Right forelimb (tissue), 1 donor: ENCODE measurements at regions not wholly inside any gene's neighbourhood (a gene's known extent, or its start where the extent isn't known, plus 50 kb on each side); places are given as distances from the start of the nearest gene placed in this dataset.
"Not testable (repeated sequence)": the region's sequence is repeated elsewhere in the genome, so short reads cannot be mapped to it uniquely, and the experiment has no call there.

Experiments used
- DNase-seq: peaks from one replicate; pipeline ENCODE4 v3.0.0-alpha.2; 2018

DNA sequence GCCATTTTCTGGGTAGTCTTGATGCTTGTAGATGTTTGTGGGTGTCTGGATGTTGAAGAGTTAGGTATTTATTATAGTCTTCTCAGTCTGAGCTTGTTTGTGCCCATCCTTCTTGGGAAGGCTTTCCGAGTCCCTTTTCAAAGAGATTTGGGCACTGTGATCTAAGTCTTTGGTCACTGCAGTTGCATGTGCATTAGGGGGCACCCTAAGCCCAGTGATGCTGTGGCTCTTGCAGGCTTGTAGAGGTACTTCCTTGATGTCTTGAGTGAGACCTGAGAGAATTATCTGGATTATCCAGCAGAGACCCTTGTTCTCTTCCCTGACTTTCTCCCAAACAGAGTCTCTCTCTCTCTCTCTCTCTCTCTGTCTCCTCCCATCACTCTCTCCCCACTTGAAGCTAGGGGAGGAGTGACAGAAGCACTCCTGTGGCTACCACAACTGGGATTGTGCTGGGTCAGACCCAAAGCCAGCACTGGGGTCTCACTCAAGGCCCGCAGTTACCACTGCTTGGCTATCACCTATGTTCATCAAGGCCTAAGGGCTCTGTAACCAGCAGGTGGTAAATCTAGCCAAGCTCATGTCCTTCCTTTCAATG is 68.5 kb downstream of the TMCO5A start:
- no peak for DNase-seq

DNA sequence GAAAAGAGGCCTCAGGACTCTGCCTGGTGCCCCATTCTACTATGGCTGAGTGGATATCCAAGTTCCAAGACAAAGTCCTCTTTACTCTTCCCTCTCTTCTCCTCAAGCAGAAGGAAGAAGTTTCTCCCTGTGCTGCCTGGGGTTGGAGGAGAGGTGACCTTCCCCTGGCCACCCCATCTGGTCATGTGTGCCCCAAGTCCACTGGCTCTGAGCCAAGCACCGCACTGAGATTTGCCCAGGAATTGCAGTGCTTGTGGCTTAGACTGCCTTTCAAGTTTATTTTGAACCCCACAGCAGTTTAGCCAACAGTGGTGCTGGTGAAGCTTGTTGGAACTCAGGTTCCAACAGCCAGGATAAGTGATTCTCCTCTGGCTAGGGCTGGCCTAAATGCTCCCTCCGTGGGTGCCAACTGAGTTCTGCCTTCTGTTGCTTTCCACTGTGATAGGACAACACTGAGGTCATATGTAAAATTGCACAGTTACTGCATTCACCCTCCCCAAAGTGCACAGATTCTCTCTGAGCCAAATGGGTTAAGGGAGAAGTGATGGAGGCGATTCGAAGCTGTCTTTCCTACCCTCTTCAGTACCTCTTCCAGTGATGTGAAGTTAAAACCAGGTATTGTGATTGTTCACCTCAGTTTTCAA is 69.9 kb downstream of the TMCO5A start:
- no peak for DNase-seq

DNA sequence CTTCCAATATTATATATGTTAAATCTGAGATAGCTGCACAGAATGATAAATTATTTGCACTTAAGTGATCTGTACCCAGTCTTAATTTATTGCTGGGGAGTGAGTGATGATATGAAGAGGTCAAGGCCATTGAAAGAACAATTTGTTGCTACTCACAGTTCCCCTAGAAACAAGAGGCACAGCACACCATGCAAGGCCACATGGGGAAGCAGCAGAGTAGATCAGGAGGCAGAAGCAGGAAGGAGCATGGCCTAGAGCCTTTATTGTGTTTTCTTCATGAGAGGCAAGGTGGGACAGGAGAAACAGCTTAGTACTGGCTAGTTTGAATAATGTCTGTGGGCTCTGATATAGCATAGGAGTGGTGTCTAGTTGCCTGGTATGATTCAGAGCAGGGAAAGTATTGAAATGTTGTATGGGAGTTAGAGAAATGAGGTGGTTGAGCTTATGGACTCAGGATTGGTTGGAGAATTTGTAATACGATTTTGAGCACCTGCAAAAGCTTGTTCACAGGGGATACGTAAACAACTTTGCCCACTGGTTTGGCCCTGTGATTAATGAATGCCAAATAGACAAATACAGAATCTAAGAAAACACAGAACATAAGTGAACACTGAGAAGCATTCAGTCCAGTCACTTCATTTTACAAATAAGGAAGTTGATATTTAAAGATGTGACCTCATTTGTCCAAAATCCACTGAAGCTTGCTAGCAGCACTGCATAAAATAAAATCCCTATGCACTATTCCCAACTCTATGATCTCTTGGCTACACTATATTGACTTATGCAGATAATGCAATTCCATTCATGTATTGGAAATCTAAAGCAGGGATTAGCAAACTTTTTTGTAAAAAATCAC is 71.7 kb downstream of the TMCO5A start:
- no peak for DNase-seq

DNA sequence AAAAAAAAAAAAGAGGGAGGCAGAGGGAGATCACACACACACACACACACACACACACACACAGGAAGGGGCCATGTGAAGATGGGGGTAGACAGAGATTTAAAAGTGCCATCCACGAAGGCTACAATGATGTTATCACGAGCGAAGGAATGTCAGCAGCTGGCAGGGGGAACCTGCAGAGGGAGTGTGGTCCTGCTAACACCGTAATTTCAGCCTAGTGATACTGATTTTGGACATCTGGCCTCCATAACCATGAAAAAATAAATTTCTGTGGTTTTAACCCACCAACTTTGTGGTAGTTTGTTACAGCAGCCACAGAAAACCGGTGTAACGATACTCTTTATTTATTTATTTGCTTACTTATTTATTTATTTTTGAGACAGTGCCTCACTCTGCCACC is 76.0 kb downstream of the TMCO5A start:
- DNase-seq = no peak

DNA sequence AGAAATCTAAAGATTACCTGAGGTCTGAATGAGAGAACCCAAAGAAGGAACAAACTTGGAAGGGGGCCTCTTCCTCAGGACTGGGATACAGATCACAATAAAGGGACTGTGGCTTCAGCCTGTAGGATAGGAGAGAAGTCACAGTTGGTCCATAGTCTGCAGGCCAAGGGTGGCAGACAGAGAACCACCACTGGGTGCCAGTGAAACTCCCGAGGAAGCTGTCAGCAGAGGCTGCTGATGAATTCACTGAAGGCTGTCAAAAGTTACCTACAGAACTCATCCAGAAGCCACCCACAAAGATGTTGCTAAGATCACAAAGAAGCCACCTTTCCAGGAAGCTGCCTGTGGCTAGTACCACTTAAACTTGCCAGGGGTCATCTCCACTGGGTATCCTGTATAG is 78.5 kb downstream of the TMCO5A start:
- DNase-seq = no peak

DNA sequence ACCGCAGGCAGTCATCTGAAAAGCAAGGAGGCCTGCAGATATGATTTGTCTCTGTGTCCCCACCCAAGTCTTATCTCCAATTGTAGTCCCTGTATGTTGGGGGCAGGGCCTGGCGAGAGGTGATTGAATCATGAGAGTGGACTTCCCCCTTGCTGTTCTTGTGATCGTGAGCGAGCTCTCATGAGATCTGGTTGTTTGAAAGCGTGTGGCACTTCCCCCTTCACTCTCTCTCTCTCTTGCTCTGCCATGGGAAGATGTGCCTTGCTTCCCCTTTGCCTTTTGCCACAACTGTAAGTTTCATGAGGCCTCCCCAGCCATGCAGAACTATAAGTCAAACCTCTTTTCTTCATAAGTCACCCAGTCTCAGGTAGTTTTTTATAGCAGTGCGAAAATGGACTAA is 83.3 kb downstream of the TMCO5A start:
- no peak for DNase-seq

DNA sequence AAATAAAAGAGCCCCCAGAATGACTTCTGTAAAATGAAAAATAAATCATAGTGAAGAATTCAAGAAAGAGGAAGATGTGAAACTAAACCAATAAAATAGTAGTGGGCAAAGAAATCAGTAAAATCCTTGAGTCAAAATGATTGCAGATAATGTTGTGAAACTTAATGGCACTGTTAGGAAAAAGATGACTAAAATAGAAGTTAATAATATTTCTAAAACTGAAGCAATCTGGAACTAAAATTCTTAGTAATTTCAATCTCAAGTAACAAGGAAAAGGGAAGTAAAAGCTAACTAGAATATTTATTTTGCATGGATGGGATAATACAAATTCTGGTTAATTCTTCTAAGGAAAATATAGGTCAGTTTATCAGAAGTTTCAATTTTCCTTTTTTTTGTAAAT is 84.6 kb downstream of the TMCO5A start:
- no peak for DNase-seq

DNA sequence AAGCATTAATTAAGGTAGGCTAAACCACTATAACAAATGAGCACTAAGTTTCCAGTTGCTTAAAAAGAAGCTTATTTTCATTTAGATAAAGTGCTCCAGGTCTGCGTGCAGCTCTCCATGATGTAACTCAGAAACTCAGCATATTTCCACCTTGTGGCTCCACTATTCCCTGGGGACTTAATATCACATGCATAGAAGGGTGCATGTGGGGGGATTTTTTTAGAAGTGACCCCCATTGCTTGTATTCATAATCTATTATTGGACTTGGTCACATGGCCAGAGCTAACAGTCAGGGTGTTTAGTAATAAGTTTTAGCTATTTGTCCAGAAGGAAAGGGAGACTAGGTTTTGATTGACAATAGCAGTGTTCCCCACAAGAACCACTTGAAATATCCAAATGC is 86.8 kb downstream of the TMCO5A start:
- DNase-seq = no peak

DNA sequence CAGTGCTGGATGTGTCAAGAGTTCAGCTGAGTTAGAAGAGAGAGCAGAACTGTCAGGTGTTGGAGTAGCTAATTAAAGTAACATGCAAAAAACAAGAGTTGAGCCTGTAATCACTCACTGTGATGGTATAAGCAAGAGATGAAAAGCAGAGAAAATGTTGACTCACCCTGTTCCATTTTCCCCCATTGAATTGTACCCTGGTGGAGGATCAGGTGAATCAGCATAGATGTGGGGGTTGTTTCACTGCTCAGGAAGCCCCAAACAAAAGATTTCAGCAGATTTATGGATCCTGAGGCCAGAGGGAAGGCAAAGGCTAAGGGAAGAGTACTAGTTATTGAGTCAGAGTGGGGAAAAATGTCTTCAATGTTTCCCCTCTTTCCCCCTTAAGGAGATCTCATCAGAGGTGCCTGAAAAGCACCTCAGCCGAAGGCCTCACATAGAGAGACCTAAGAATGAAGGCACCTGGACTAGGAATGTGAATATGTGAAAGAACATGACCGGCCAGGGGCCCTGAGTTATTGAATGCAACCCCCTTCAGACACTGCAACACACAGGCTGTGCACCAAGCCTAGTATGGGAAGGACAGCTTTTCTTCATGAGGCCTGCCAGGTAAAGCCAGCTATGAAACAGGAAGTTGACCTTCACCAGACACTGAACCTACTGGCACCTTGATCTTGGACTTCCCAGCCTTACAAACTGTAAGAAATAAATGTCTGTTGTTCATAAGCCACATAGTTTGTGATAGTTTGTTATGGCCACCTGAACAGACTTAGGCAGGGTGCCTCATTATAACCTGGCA is 90.1 kb downstream of the TMCO5A start:
- no peak for DNase-seq

DNA sequence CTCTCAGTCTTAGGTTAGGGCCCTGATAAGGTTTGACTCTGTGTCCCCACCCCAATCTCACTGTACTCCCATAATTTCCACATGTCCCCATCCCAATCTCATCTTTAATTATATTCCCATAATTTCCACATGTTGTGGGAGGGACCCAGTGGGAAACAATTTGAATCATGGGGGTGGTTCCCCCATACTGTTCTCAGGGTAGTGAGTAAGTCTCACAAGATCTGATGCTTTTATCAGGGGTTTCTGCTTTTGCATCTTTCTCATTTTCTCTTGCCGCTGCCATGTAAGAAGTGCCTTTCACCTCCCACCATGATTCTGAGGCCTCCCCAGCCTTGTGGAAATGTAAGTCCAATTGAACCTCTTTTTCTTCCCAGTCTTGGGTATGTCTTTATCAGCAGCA is 91.2 kb downstream of the TMCO5A start:
- DNase-seq = not testable (repeated sequence)

DNA sequence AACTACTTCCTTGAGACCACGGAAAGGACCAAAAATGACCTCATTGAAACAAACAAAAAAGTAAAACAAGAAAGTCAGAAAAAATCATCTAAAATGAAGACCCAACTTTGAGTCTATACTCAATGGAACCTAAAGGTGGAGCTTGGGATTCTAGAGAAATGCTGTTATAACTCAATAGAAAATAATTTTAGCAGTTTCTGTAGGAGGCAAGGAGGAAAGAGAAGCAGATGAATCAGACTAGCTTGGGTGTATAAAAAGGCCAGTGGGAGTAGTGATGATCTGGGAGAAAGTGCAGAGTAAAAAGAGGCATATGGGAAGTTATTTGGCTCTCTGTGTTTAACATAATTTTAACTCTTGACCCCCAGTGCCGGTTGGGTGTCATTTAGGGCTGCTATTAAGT is 94.4 kb downstream of the TMCO5A start:
- DNase-seq = no peak

DNA sequence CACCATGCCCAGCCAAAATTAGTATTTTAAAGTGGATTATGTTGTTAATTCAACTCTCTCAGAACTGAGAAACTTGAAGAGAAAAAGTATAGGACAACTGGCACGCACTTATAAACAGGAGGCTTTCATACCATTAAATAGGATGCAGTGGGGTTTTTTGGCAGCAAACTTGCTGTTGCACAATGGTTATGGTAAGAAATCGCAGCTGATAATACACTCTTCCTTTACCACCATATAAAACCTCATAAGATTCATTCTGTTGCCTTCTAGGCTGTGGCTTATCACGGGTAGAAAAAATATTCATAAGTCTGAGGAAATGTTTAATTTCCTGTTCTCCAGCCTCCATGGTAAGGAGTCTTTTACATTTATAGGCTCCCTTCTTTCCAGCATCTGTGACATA is 95.3 kb downstream of the TMCO5A start:
- DNase-seq = no peak

DNA sequence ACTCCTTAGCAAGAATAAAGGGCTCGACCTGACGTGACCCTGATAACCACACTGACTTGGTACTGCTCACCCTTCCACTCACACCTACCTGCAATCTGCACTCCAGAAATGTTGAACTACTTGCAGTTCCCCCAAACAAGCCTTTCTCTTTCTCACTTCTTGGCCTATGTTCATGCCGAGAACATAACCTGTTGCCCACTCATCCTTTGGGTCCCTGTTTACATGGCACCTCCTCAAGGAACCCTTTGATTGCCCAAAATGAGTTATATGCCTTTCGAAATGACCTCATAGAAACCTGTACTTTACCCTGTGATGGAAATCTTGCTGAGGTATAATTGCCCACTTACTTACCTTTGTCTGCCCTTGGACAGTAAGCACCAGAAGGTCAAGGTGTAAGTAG is 96.2 kb downstream of the TMCO5A start:
- DNase-seq = no peak

DNA sequence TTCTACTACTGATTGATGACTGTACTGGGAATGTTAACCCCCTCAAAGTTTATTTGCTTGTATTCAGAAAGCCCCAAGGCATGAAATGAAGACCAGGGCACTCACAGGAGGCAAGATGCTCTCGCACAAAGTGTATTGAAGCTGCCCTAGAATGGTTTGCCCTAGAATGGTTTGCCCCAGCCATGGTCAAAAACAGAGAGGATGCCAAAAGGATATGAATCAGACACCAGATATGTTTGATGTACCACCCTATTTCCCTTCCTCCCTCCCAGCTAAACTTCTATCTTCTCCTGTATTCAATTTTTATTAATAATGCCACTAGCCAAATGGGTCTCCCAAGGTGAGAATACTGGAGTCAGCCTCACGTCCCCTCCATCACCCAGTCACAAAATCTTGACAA is 101.3 kb downstream of the TMCO5A start:
- DNase-seq = no peak

DNA sequence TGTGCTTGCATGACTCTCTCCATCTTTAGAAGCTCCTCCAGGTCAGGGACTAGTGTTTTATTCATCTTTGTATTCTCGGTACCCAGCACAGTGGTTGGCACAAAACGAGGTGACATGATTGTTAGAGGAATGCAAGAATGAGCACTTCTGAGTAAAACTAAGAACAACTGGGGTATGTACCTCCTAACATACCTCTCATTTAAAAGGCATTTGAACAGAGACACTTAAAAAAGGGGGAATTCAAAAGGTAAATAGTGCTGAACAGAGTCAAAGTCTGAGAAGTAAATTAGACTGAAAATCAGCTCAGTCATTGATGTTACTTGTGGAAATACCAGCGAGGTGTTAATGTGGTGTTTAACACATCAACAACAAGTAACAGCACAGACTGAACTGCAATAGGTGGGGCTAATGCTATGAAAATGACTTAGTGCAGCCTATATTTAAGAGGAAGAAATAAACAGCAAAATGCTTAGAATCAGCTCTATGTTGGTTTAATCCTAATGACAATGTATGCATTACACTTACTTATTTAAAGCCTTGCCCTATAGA is 102.4 kb downstream of the TMCO5A start:
- no peak for DNase-seq

DNA sequence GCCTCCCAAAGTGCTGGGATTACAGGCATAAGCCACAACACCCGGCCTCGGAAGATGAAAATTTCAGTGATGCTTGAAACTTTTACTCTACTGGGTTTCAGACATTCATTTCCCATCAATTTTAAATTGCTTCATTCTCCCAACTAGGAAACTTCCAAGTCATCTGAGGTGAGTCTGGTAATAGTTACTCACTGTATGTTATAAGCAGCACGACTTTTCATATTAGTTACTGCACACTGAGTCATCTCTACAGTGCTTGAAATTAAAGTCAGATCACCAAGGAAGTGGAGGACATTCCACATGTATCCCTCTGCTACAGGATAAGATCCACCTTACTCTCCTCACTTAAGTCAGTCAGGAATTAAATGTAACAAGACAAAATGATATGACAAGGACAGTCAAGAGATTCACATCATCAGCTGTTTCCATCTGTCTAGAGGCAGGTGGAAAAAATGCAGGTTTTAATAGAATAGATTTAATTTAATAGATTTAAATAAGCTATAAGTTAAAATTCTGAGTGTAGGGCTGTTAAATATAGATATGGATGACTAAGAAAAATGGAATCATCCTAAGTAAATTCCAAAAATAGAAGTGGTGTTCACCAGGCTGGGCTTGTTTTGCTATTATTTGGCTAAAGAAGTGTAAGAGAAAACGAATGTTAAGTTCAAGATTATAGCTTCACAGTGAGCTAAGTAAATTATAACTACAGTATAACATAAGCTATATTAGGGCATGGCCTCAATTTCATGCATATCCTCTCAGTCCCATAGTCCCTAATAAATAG is 104.4 kb downstream of the TMCO5A start:
- no peak for DNase-seq

DNA sequence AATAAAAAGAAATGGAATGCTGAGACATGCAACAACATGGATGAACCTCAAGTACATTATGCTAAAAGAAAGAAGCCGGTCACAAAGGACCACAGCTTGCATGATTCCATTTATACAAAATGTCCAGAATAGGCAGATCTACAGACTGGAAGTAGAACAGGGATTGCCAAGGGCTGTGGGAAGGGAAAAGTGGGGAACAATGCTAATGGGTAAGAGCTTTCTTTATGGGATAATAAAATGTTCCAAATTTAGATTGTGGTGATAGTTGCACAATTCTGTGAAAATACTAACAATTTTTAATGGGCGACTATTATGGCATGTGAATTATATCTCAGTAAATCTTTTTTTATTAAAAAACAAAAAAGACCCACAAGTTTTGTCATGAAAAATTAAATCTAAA is 106.2 kb downstream of the TMCO5A start:
- DNase-seq = no peak

DNA sequence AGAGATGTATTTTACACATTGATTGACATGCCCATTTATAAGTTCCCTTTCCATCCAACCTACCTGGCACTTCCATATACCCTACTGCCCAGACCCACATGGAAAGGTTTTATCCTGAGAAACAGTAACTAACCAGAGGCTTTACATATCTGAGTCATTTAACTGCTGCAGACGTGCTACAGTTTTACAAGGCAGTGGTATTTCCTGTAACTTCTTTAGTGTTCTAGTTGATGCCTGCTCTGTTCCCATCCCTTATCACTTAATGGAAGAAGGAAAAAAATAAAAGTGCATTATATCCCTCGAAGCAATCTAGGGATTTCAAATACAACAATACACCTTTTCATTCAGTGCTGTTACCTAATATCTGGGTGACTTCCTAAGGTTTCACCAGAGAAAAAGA is 107.1 kb downstream of the TMCO5A start:
- no peak for DNase-seq

DNA sequence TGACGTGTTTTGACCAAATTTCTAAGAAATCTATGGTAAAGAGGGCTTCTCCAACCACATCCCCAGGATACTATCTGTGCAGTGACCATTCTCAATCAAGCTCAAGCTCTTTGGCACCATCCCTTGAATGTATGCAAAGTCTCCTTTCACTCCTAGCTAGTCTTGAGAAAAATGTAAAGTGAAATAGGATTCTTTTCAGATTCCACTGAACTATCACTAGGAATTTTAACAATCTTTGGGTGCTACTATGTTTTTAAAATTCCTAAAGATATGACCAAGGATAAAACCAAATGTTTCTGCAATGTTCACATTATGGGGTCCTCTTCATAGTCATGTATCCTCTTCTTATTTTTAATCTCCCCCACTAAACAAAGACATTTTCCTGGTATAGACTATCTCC is 107.8 kb downstream of the TMCO5A start:
- no peak for DNase-seq

DNA sequence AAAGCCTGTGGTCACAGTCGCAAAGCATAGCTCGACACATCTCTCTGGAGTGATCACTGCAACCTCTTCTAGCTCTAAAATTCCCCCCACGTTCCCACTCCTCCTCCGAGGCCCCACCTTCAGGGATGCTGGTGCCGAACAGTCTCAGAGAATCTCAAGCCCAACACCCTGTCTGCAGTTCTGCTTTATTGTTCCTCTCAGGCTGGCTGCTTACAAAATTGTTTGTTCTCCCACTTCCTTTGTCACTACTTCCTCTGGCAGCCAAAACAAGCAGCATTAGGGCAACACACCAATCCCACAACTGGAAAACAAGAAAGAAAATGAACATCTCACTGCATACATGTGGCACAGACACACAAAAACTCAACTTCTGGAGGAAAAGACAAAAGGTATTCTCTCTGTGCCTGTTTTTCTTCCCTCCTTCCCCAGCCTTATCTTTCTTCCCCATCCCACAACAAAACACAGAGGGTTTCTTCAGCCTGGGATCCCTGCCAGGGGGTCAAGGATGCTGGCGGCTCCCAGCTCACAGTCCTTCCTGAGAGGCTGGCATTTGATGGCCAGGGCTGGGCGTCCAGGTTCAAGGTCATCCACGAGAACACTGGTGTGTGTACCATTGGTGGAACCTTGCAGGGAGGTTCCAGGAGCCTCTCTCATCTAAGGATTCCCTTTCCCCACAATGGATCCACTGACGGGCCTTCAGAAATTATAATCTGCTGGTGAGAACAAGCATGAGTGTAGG is 108.4 kb downstream of the TMCO5A start:
- no peak for DNase-seq

DNA sequence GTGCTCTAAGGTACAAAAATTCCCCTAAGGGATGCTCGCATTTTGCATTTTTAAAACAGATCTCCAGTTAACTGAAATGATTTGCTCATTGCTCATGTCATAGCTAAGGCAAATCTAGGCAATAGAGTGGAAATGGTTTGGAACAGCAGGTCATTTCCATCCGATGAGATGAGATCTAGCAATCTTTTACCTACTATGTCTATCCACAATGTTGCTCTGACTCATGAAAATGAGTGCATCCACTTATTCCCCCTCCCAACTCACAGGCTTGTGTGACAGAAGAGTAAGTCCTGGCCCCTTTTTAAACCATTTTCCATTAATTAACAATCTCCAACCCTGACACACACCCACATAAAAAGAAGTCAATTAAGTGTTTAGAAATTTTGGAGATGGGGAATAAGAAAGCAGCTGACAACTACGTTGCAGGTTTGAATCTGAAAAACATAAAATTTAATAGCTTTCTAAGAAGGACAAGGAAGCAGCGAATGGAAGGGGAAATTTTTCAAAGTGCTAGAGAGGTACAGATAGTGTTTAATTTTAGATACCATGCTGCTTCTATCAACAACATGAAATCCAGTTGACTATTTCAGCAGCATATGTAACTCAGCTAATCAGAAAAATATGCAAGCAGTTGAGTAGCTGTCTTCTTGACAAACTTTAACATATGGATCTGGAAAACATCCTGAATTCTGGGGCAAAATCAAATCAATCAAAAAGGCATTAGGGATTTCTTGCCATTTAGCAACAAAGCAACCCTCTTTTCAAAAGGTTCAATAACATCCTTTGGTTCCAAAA is 112.0 kb downstream of the TMCO5A start:
- no peak for DNase-seq
